GM19463 (cell line): ENCODE measurements at regions not wholly inside any gene's neighbourhood (a gene's known extent, or its start where the extent isn't known, plus 50 kb on each side); places are given as distances from the start of the nearest gene placed in this dataset.

Source experiments
- ATAC-seq: cut with Tn5 transposase; IDR thresholded peaks from one replicate; pipeline ENCODE4 v1.9.1; 2021; ENCODE audit warnings: mild to moderate bottlenecking, moderate library complexity; ENCODE audit not compliant: unreplicated experiment

DNA sequence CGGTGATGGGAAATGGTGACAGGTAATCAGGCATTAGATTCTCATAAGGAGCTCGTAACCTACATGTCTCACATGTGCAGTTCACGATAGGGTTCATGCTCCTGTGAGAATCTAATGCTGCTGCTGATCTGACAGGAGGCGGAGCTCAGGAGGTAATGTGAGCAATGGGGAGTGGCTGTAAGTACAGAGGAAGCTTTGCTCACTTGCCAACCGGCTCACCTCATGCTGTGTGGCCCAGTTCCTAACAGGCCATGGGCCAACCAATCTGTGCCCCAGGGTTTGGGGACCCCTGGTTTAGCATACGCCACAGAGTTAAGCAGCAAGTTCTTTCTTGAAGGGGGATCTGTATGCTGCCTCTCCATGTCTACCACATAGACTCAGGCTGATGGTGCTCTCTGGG is 133.1 kb downstream of the IQUB start:
- no peak for ATAC-seq

- no peak for ATAC-seq
Measured at GRCh38 chr7:123400196-123400595, 134.2 kb downstream of the IQUB start.

DNA sequence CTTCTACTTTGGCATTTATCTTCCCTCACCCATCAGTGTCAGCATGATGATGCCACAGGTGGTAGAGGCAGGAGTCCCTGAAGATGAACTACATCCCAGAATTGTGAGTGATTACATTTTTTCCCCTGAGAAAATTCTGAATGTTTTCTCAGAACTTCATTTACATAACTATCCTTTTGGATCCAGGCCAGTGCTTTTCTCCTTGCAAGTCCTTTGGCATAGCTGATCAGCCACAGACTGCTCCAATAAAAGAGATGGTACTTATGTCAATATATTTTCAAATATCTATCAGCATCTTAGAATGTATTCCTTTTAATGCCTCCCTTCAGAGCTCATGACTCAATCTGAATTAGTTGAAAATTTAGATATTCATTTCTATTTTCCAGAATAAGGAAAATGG is 135.5 kb downstream of the IQUB start:
- no peak for ATAC-seq

- ATAC-seq = no peak
Measured at GRCh38 chr7:123397746-123398338, 136.6 kb downstream of the IQUB start.

- ATAC-seq = no peak
Measured at GRCh38 chr7:123393623-123394022, 140.8 kb downstream of the IQUB start.

DNA sequence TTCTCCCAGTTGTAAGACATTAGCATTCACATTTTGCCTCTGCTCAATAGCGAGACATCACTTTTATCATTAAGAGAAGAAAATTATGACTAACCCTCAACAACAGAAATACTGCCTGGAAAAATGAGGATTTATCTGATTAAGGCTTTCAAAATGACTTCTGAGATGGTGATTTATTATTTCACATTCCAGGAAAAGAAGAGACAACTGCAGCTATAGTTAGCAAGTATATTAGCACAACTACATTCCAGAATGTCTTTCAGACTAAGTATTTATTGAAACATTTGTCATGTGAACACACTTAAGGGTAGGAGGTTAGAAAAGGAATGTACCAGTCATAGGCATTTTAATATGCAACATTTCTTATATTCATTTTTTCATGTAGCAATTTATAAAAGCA is 162.0 kb downstream of the IQUB start:
- ATAC-seq = no peak

DNA sequence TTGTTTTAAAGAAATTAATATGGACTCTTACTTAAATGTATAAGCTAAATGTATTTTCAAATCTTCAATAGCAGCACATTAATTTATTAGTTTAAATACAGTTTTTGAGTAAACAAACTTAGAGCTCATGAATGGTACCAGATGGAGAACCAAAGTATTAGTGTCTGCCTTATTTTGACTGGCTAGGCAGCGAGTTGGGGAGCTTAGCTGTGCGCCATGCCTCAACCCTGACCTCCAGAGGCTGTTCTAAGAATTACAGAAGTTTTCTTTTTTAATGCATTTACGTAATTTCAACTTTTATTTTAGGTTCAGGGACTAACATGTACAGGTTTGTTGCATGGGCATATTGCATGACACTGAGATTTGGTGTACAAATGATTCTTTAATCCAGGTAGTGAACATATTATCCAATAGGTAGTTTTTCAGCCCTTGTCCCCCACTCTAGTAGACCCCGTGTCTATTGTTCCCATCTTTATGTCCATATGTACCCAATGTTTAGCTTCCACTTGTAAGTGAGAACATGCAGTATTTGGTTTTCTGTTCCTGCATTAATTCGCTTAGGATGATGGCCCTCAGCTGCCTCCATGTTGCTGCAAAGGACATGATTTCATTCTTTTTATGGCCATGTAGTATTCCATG is 166.8 kb downstream of the IQUB start:
- ATAC-seq = peak; percentile 93

GRCh38 chr7:123367031-123367430 is 167.3 kb upstream of the SLC13A1 start:
- no peak for ATAC-seq

GRCh38 chr7:123366626-123367025 is 166.9 kb upstream of the SLC13A1 start:
- ATAC-seq = no peak

- no peak for ATAC-seq
Measured at GRCh38 chr7:123360631-123361030, 160.9 kb upstream of the SLC13A1 start.

DNA sequence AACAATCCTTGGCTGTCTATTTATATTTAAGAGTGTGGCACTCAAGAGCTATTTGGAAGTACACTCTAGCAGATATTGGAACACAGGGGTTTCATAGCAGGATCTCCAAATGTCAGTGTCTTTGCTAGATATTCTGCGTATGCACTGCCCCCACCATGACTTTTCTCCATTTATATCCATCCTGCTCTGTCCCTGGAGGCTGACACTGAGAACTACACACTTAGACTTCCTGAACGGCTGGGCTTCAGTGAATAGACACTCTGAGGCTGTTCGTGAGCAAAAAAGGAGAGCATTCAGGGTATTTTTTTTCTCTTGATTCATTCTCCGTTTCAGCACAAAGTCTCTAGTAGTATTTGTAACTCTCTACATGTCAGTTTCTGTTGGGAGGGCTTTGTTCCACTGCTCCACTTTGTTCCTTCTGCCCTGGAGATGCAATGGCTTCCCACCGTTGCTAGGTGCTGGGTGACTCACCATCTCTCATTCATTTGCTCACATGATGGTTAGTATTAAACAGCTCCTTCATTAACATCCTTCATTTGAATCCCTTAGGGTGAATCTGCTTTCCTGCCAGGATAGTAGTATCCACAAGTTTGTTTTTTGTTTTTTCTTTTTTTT is 155.9 kb upstream of the SLC13A1 start:
- ATAC-seq = no peak

- no peak for ATAC-seq
Measured at GRCh38 chr7:123352973-123353372, 153.2 kb upstream of the SLC13A1 start.

- ATAC-seq = peak; percentile 65
Measured at GRCh38 chr7:123351516-123352505, 152.0 kb upstream of the SLC13A1 start.

DNA sequence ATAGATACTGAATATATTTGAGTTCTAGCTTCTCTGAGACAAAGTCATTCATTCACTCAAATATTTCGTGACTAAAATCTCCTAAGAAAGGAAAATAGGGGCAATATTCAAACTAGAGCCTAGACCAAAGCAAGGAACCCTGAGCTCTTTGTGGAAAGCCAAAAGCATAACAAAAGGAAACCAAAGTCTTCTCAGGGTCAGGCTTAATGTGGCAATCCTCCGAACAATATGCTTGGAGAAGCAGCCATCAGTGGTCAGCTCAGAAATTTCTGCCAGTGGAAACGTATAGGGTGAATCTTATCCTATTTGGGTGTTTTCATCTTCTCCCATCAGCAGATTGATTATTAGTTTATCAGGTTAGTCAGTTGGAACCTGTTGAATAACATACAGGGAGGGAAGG is 151.3 kb upstream of the SLC13A1 start:
- ATAC-seq = no peak

GRCh38 chr7:123348690-123349089 is 148.9 kb upstream of the SLC13A1 start:
- ATAC-seq = no peak

- ATAC-seq = no peak
Measured at GRCh38 chr7:123346766-123347165, 147.0 kb upstream of the SLC13A1 start.

DNA sequence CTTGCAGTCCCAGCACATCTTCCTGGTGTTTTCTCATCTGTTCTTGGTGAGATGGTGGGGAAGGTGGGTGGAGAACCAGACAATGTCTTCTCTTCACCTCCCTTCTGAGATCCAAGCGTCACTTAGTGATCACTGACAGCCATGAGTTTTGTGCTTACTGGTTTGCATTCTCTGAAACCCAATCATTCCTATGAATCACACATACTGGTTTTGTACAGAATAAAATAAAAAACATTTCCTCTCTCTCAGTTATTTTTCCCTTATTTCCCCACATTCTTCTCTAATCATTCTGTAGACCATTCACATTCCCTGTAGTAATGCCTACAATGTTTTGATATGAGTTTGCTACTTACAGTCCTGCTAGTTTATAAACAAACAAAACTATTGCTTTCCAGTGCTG is 143.8 kb upstream of the SLC13A1 start:
- no peak for ATAC-seq

DNA sequence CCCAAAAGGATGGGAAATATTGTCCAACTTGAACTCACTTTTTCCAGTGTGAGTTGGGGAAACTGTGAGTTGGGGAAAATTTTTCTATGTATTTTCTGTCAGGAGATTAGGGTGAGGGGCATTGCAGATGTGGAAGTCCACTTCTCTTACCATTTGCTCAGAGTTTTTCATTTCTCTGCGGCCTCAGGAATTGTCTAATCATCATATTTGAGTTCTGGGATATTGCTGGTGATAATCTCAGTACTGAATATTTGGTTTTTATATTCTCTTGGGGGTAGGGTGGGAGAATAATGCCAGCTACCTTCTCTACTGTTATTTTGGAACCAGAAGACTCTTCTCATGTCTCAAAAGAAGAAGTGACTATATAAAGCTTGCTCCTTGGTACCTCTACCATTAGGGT is 141.3 kb upstream of the SLC13A1 start:
- ATAC-seq = no peak

DNA sequence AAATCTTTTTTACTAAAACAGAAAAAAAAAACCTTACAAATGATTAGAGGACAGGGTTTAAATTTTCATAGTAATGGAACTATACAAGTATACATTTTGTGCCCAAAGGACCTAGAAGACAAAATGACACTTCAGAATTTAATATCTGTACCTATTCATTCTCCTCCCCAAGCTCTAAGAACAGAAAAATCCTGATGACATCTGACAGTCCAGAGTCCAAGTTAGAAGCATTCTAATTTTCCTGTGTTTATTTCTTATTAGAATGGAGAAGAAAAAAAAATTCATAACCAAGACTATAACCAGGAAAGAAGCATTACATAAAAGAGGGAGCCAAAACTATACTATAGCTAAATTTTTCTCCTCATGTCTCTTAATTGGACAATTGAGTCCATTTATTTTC is 138.9 kb upstream of the SLC13A1 start:
- ATAC-seq = no peak

DNA sequence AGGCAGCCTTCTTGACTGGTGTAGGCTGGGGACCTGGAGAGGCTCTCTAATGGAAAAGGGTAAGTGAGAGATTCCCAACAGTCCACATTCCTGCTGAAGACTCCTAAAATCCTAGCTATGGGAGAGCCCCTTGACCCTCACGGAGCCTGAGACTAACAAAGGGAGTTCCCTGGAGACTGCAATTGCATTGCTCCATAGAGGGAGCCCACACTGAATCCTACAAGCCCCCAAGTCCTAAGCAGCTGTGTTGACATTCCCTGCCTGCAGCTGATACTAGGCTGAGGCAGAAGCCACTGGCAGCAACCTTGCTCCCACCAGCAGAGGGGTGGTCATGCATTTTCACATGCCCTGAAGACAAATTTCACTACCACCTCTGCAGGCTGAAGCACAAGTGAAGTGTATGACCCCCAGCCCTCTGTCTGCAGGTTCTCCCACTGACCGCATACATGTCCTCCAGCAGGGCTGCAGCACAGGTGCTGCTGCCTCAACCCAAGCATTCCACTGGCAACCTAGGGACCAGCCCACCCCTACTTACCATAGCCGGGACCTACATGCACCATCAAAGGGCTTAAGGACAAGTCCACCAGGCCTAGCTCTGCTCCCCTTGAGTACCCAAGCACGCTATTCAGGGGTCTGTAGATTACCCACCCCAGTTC is 130.3 kb upstream of the SLC13A1 start:
- ATAC-seq = no peak

GRCh38 chr7:123327661-123328060 is 127.9 kb upstream of the SLC13A1 start:
- no peak for ATAC-seq
